ENCODE measurements at regions not wholly inside any gene's neighbourhood (a gene's known extent, or its start where the extent isn't known, plus 50 kb on each side); places are given as distances from the start of the nearest gene placed in this dataset.

DNA sequence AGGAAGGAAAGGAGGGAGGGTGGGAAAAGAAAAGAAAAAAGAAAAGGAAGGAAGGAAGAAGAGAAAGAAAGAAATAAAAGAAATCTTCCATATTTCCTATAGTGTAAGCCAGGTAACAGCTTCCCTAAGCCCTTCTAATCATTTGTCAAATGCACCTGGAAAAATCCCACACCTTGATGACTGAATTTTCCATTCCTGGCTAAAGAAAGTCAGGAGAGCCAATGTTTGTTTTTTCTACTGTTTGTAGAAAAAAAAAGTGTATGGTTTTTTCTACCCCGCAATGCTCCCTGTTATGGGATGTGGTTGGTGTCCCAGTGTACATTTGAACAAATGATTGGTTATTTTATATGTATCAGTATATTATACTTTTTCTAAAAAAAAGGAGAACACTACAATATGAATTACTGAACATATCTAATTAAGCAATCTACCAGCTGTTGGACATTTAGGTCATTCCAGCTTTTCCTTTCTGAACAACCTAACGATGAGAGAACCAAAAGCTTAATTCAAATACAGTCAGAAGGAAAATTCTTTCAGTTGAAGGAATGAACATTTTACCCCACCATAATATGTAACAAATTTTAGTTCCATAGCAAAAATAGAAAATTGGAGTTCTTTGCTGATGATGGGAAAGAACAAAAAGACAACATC is 355.0 kb downstream of the SETD4 start:
- Histone ChIP-seq H3K27ac (replicated peaks) (no peak overlapping the region), H3K27me3 (ENCODE audit: insufficient read depth, poor library complexity, severe bottlenecking) (no peaks in the 10 kb centered on the region), H3K4me3 (replicated peaks; ENCODE audit: insufficient read depth, low read length) (no peak overlapping the region)
- DNase-seq (ENCODE audit: low read depth in 1 of 2, low spot score in 1 of 2), result no peak
- no peak for TF ChIP-seq SPI1 (IDR thresholded peaks at IDR 0.05; ENCODE audit: borderline replicate concordance, low read depth)
- no peak for TF ChIP-seq GABPA (IDR thresholded peaks at IDR 0.05; ENCODE audit: low read depth)
- TF ChIP-seq, protein P1, sequence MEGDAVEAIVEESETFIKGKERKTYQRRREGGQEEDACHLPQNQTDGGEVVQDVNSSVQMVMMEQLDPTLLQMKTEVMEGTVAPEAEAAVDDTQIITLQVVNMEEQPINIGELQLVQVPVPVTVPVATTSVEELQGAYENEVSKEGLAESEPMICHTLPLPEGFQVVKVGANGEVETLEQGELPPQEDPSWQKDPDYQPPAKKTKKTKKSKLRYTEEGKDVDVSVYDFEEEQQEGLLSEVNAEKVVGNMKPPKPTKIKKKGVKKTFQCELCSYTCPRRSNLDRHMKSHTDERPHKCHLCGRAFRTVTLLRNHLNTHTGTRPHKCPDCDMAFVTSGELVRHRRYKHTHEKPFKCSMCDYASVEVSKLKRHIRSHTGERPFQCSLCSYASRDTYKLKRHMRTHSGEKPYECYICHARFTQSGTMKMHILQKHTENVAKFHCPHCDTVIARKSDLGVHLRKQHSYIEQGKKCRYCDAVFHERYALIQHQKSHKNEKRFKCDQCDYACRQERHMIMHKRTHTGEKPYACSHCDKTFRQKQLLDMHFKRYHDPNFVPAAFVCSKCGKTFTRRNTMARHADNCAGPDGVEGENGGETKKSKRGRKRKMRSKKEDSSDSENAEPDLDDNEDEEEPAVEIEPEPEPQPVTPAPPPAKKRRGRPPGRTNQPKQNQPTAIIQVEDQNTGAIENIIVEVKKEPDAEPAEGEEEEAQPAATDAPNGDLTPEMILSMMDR (IDR thresholded peaks at IDR 0.05; ENCODE audit: insufficient read depth, low read length), result no peak
- no peak for TF ChIP-seq POLR2AphosphoS5 (IDR thresholded peaks at IDR 0.05; ENCODE audit: low read depth)

DNA sequence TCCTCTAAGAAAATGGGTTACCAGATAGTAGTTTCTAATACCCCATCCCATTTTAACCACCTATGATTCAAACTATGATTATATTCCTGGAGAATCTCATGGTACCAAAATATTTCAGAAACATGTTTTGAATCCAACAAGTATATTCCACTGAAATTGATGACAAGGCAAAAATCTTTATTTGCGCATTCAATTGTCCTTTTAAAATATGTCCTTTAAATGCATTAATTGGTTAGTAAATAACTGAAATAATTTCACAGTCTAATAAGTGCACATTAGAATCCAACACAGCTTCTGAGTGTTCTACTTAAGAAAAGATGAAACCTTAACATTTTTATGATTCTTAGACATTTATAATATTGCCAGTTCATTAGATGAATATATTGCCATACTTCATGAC is 356.6 kb downstream of the SETD4 start:
- TF ChIP-seq, protein P2, sequence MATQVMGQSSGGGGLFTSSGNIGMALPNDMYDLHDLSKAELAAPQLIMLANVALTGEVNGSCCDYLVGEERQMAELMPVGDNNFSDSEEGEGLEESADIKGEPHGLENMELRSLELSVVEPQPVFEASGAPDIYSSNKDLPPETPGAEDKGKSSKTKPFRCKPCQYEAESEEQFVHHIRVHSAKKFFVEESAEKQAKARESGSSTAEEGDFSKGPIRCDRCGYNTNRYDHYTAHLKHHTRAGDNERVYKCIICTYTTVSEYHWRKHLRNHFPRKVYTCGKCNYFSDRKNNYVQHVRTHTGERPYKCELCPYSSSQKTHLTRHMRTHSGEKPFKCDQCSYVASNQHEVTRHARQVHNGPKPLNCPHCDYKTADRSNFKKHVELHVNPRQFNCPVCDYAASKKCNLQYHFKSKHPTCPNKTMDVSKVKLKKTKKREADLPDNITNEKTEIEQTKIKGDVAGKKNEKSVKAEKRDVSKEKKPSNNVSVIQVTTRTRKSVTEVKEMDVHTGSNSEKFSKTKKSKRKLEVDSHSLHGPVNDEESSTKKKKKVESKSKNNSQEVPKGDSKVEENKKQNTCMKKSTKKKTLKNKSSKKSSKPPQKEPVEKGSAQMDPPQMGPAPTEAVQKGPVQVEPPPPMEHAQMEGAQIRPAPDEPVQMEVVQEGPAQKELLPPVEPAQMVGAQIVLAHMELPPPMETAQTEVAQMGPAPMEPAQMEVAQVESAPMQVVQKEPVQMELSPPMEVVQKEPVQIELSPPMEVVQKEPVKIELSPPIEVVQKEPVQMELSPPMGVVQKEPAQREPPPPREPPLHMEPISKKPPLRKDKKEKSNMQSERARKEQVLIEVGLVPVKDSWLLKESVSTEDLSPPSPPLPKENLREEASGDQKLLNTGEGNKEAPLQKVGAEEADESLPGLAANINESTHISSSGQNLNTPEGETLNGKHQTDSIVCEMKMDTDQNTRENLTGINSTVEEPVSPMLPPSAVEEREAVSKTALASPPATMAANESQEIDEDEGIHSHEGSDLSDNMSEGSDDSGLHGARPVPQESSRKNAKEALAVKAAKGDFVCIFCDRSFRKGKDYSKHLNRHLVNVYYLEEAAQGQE (IDR thresholded peaks at IDR 0.05; ENCODE audit: insufficient replicate concordance, low read depth), result no peak
- TF ChIP-seq, protein P1 (IDR thresholded peaks at IDR 0.05; ENCODE audit: insufficient read depth, low read length), result no peak
- TF ChIP-seq SPI1 (IDR thresholded peaks at IDR 0.05; ENCODE audit: borderline replicate concordance, low read depth) (no peak), GABPA (IDR thresholded peaks at IDR 0.05; ENCODE audit: low read depth) (no peak), POLR2AphosphoS5 (IDR thresholded peaks at IDR 0.05; ENCODE audit: low read depth) (no peak)
- H3K27me3 ChIP-seq (ENCODE audit: insufficient read depth, poor library complexity, severe bottlenecking), result no peaks in the 10 kb centered on the region
- H3K4me3 ChIP-seq (replicated peaks; ENCODE audit: insufficient read depth, low read length), result no peak overlapping the region
- DNase-seq (ENCODE audit: low read depth in 1 of 2, low spot score in 1 of 2), result no peak
- no peak overlapping the region for H3K27ac ChIP-seq (replicated peaks)

DNA sequence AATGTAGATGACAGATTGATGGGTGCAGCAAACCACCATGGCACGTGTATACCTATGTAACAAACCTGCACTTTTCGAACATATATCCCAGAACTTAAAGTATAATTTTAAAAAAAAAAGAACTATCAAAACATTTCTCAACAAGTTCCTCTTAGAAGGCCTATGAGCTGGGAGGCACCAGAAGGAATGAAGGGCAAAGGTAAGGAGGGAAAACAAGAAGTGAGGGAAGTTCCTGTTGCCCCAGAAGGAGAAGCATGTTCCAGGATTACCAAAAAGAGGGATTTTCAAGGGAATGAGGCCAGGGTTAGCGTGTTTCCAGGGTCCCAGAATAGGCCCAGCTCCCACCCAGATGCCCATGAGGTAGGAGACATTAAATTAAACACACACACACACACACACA is 361.0 kb downstream of the SETD4 start:
- TF ChIP-seq, protein P2 (IDR thresholded peaks at IDR 0.05; ENCODE audit: insufficient replicate concordance, low read depth), result no peak
- TF ChIP-seq POLR2AphosphoS5 (IDR thresholded peaks at IDR 0.05; ENCODE audit: low read depth), result no peak
- TF ChIP-seq SPI1 (IDR thresholded peaks at IDR 0.05; ENCODE audit: borderline replicate concordance, low read depth), result no peak
- no peak for DNase-seq (ENCODE audit: low read depth in 1 of 2, low spot score in 1 of 2)
- no peaks in the 10 kb centered on the region for H3K27me3 ChIP-seq (ENCODE audit: insufficient read depth, poor library complexity, severe bottlenecking)
- H3K27ac ChIP-seq (replicated peaks), result no peak overlapping the region
- no peak overlapping the region for H3K4me3 ChIP-seq (replicated peaks; ENCODE audit: insufficient read depth, low read length)

DNA sequence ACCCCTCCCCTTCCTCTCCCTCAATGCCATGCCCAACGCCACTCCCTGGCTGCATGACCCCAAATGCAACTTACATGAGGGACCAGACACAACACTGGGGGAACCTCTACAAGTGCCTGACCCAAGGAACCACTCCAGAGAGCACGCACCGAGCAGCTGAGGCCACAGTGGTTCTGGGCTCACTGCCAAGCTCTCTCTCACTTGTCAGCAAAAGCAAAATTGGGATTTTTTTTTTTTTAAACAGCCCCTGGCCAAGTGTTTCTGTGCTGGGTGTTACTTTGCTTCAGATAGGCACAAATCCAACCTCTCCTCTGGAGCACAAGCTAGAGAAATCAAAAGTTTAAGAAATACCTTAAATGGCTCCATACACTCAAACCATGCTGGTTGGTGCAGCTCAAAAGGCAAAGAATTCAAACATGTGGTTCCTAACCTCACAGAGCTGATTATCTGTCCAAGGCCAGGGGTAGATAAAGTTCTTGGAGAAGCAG is 363.0 kb downstream of the SETD4 start:
- DNase-seq (ENCODE audit: low read depth in 1 of 2, low spot score in 1 of 2), result peak in 1 of 2 experiments; percentile 53
- TF ChIP-seq POLR2AphosphoS5 (IDR thresholded peaks at IDR 0.05; ENCODE audit: low read depth), result no peak
- TF ChIP-seq SPI1 (IDR thresholded peaks at IDR 0.05; ENCODE audit: borderline replicate concordance, low read depth), result no peak
- no peak for TF ChIP-seq GABPA (IDR thresholded peaks at IDR 0.05; ENCODE audit: low read depth)
- TF ChIP-seq, protein P1 (IDR thresholded peaks at IDR 0.05; ENCODE audit: insufficient read depth, low read length), result no peak
- TF ChIP-seq, protein P2 (IDR thresholded peaks at IDR 0.05; ENCODE audit: insufficient replicate concordance, low read depth), result no peak
- Histone ChIP-seq H3K4me3 (replicated peaks; ENCODE audit: insufficient read depth, low read length) (no peak overlapping the region), H3K27ac (replicated peaks) (no peak overlapping the region), H3K27me3 (ENCODE audit: insufficient read depth, poor library complexity, severe bottlenecking) (no peaks in the 10 kb centered on the region)

Data from HL-60 (cell line).